CD4-positive, alpha-beta T cell (primary cell): ENCODE measurements at regions not wholly inside any gene's neighbourhood (a gene's known extent, or its start where the extent isn't known, plus 50 kb on each side); places are given as distances from the start of the nearest gene placed in this dataset.

Experiments
- ATAC-seq: fragments of 200-7000 bp; cut with Tn5 transposase; one replicate; pipeline ENCODE4 v1.10.0; 2022; ENCODE audit warnings: mild to moderate bottlenecking; ENCODE audit not compliant: poor library complexity
- CTCF ChIA-PET: fragments of 350-600 bp; sonication (Branson Sonifier 250); formaldehyde crosslinking; loops from one replicate; lab custom pipeline; 2021; ENCODE audit warnings: antibody characterized with exemption, inconsistent platforms; lab: Charles Lee
- POLR2A ChIA-PET: fragments of 350-600 bp; sonication (Branson Sonifier 250); formaldehyde crosslinking; loops from one replicate; lab custom pipeline; 2021; ENCODE audit warnings: antibody characterized with exemption, inconsistent platforms; lab: Charles Lee
- DNase-seq, 14 experiments: peaks; one replicate each; pipeline ENCODE4 v3.0.0-alpha.2; 2013 to 2020; ENCODE audit warnings: mixed read lengths in 2 of 14
- H3K27ac ChIP-seq, 2 donors: one replicate each; pipeline versions ENCODE4 v1.5.1 to v1.7.0; 2013; ENCODE audit warnings: low read length in 2 of 2, low read depth in 1 of 2, mild to moderate bottlenecking in 1 of 2
- H3K27me3 ChIP-seq, 2 experiments: 1 replicate in 1 of 2; 2 replicates in 1 of 2; pipeline versions ENCODE4 v1.6.1 to v1.7.0; 2013; ENCODE audit warnings: low read length in 2 of 2, control low read depth in 1 of 2, mild to moderate bottlenecking in 1 of 2, moderate library complexity in 1 of 2; ENCODE audit not compliant: insufficient read depth in 2 of 2, control insufficient read depth in 1 of 2
- H3K36me3 ChIP-seq: one replicate; pipeline ENCODE4 v1.6.1; 2013; ENCODE audit warnings: low read length, control low read depth; ENCODE audit not compliant: insufficient read depth
- H3K4me1 ChIP-seq: one replicate; pipeline ENCODE4 v1.6.1; 2013; ENCODE audit warnings: low read length, control low read depth; ENCODE audit not compliant: insufficient read depth
- H3K4me3 ChIP-seq: one replicate; pipeline ENCODE4 v1.5.1; 2013; ENCODE audit warnings: mild to moderate bottlenecking, low read length, moderate library complexity
- H3K9me3 ChIP-seq, 2 experiments: 1 replicate in 1 of 2; 2 replicates in 1 of 2; pipeline versions ENCODE4 v1.6.1 to v1.7.0; 2013; ENCODE audit warnings: low read length in 2 of 2, mild to moderate bottlenecking in 2 of 2, control low read depth in 1 of 2, moderate library complexity in 1 of 2; ENCODE audit not compliant: control insufficient read depth in 1 of 2, insufficient read depth in 1 of 2
- H3K27ac Mint-ChIP-seq: one replicate; pipeline ENCODE4 v1.8.0; 2020; ENCODE audit warnings: mixed read lengths
- H3K27me3 Mint-ChIP-seq: one replicate; pipeline ENCODE4 v1.8.0; 2021; ENCODE audit warnings: mixed read lengths
- H3K36me3 Mint-ChIP-seq: one replicate; pipeline ENCODE4 v1.8.0; 2021; ENCODE audit warnings: low read depth, mixed read lengths
- H3K4me1 Mint-ChIP-seq: one replicate; pipeline ENCODE4 v1.8.0; 2021; ENCODE audit warnings: low read depth, mixed read lengths
- H3K4me3 Mint-ChIP-seq: one replicate; pipeline ENCODE4 v1.8.0; 2020; ENCODE audit warnings: mild to moderate bottlenecking, mixed read lengths
- H3K9me3 Mint-ChIP-seq: one replicate; pipeline ENCODE4 v1.8.0; 2020; ENCODE audit warnings: mixed read lengths
- CTCF ChIP-seq: fragments of 200-600 bp; IDR thresholded peaks from one replicate; pipeline ENCODE4 v1.8.0; 2022; ENCODE audit warnings: antibody characterized with exemption, mild to moderate bottlenecking
- intact Hi-C, 2 experiments: fragments of 100-400 bp; cut with DNase I in 1 of 2; cut with micrococcal nuclease in 1 of 2; formaldehyde crosslinking; loops; one replicate each; pipeline versions ENCODE4 v1.15.1 to v1.9.0; 2023 to 2025; cut with DNase I, micrococcal nuclease

- intact Hi-C loops: no loop called here
- DNase-seq (no peak), ATAC-seq (no peak)
- ChIA-PET POLR2A (no interaction called here), CTCF (no interaction called here)
- Histone ChIP-seq H3K4me3 (no peak overlapping the region), H3K9me3 (peaks cover 0 to 9% of the 10 kb centered on the region in 2 experiments), H3K27me3 (peaks cover 16 to 17% of the 10 kb centered on the region in 2 experiments), H3K36me3 (no peaks in the 10 kb centered on the region), H3K27ac (no peak overlapping the region), H3K4me1 (peaks cover 5% of the 10 kb centered on the region)
- H3K36me3 Mint-ChIP-seq: no peaks in the 10 kb centered on the region
- H3K27ac Mint-ChIP-seq: no peak overlapping the region
- H3K4me1 Mint-ChIP-seq: no peaks in the 10 kb centered on the region
- TF ChIP-seq CTCF: no peak
- H3K27me3 Mint-ChIP-seq: peaks cover 57% of the 10 kb centered on the region
- H3K9me3 Mint-ChIP-seq: no peaks in the 10 kb centered on the region
- H3K4me3 Mint-ChIP-seq: no peak overlapping the region
Measured at GRCh38 chr14:100669468-100669867, 57.2 kb upstream of the DLK1 start.

- Histone ChIP-seq H3K4me3 (no peak overlapping the region), H3K9me3 (peaks cover 0 to 9% of the 10 kb centered on the region in 2 experiments), H3K4me1 (peaks cover 5% of the 10 kb centered on the region), H3K27ac (no peak overlapping the region), H3K36me3 (no peaks in the 10 kb centered on the region), H3K27me3 (peaks cover 20 to 23% of the 10 kb centered on the region in 2 experiments)
- no peaks in the 10 kb centered on the region for H3K9me3 Mint-ChIP-seq
- no peak overlapping the region for H3K27ac Mint-ChIP-seq
- H3K4me1 Mint-ChIP-seq: no peaks in the 10 kb centered on the region
- intact Hi-C loops: no loop called here
- TF ChIP-seq CTCF: no peak
- no peak overlapping the region for H3K4me3 Mint-ChIP-seq
- H3K36me3 Mint-ChIP-seq: no peaks in the 10 kb centered on the region
- H3K27me3 Mint-ChIP-seq: peaks cover 58% of the 10 kb centered on the region
- POLR2A ChIA-PET: no interaction called here
- CTCF ChIA-PET: no interaction called here
- DNase-seq (no peak), ATAC-seq (no peak)
Measured at GRCh38 chr14:100670017-100670752, 56.5 kb upstream of the DLK1 start.

- ChIA-PET CTCF (no interaction called here), POLR2A (no interaction called here)
- H3K36me3 ChIP-seq: no peaks in the 10 kb centered on the region
- H3K36me3 Mint-ChIP-seq: no peaks in the 10 kb centered on the region
- ATAC-seq: no peak
- H3K4me1 Mint-ChIP-seq: no peaks in the 10 kb centered on the region
- no peak overlapping the region for H3K27ac Mint-ChIP-seq
- H3K27me3 ChIP-seq: peaks cover 20 to 28% of the 10 kb centered on the region in 2 experiments
- H3K9me3 ChIP-seq: peaks cover 0 to 9% of the 10 kb centered on the region in 2 experiments
- no peaks in the 10 kb centered on the region for H3K9me3 Mint-ChIP-seq
- peaks cover 57% of the 10 kb centered on the region for H3K27me3 Mint-ChIP-seq
- TF ChIP-seq CTCF: no peak
- no peak for DNase-seq
- H3K27ac ChIP-seq: no peak overlapping the region
- no peak overlapping the region for H3K4me3 Mint-ChIP-seq
- no peak overlapping the region for H3K4me3 ChIP-seq
- H3K4me1 ChIP-seq: peaks cover 5% of the 10 kb centered on the region
- intact Hi-C loops: no loop called here
Measured at GRCh38 chr14:100670753-100671049, 56.0 kb upstream of the DLK1 start.
